Neural cell (in vitro differentiated cells): ENCODE measurements at regions not wholly inside any gene's neighbourhood (a gene's known extent, or its start where the extent isn't known, plus 50 kb on each side); places are given as distances from the start of the nearest gene placed in this dataset.

Experiments
- H2AFZ ChIP-seq: fragments of 200-600, 300-800 bp; sonication (generic), shearing (Covaris generic); 2 replicates; pipeline ENCODE4 v1.6.0; 2014; ENCODE audit warnings: low read depth, mild to moderate bottlenecking, antibody characterized with exemption, low read length, moderate library complexity
- H3F3A ChIP-seq: fragments of 200-600 bp; shearing (Covaris generic); 2 replicates; pipeline ENCODE4 v1.6.1; 2016; ENCODE audit warnings: mild to moderate bottlenecking, moderate library complexity, mixed read lengths, antibody characterized with exemption, low read length; ENCODE audit not compliant: insufficient read depth, poor library complexity, severe bottlenecking
- H3K27ac ChIP-seq: fragments of 200-600, 300-800 bp; sonication (generic), shearing (Covaris generic); 2 replicates; pipeline ENCODE4 v1.5.1; 2014; ENCODE audit warnings: mild to moderate bottlenecking, low read length, moderate library complexity
- H3K27me3 ChIP-seq: fragments of 300-800, 200-600 bp; sonication (generic), shearing (Covaris generic); 2 replicates; pipeline ENCODE4 v1.6.0; 2014; ENCODE audit warnings: mild to moderate bottlenecking, low read depth, low read length, moderate library complexity; ENCODE audit not compliant: insufficient read depth
- H3K36me3 ChIP-seq: fragments of 300-800, 200-600 bp; sonication (generic), shearing (Covaris generic); 2 replicates; pipeline ENCODE4 v1.5.1; 2014; ENCODE audit warnings: mild to moderate bottlenecking, antibody characterized with exemption, low read length, moderate library complexity; ENCODE audit not compliant: insufficient read depth
- H3K4me2 ChIP-seq: fragments of 300-800, 200-600 bp; sonication (generic), shearing (Covaris generic); 2 replicates; pipeline ENCODE4 v1.6.0; 2014; ENCODE audit warnings: mild to moderate bottlenecking, low read length
- H3K4me3 ChIP-seq: fragments of 300-800, 200-600 bp; sonication (generic), shearing (Covaris generic); 2 replicates; pipeline ENCODE4 v1.5.1; 2014; ENCODE audit warnings: mild to moderate bottlenecking, low read length, moderate library complexity
- H3K79me2 ChIP-seq: fragments of 200-600 bp; shearing (Covaris generic); replicated peaks from 2 replicates; pipeline ENCODE4 v1.6.0; 2014; ENCODE audit warnings: mild to moderate bottlenecking, low read length, moderate library complexity; ENCODE audit not compliant: insufficient read depth
- H3K9ac ChIP-seq: fragments of 300-800, 200-600 bp; sonication (generic), shearing (Covaris generic); 2 replicates; pipeline ENCODE4 v1.6.1; 2016; ENCODE audit warnings: mild to moderate bottlenecking, low read length, mixed read lengths
- H3K9me2 ChIP-seq: fragments of 200-600 bp; shearing (Covaris generic); 2 replicates; pipeline ENCODE4 v1.6.1; 2016; ENCODE audit warnings: mild to moderate bottlenecking, low read length, mixed read lengths; ENCODE audit not compliant: insufficient read depth
- H3K9me3 ChIP-seq: fragments of 200-600, 300-800 bp; sonication (generic), shearing (Covaris generic); 2 replicates; pipeline ENCODE4 v1.6.1; 2016; ENCODE audit warnings: mild to moderate bottlenecking, mixed run types, low read length, moderate library complexity, mixed read lengths
- H4K20me1 ChIP-seq: fragments of 200-600 bp; shearing (Covaris generic); 2 replicates; pipeline ENCODE4 v1.6.1; 2016; ENCODE audit warnings: mild to moderate bottlenecking, mixed run types; ENCODE audit not compliant: insufficient read depth
- CTCF ChIP-seq: fragments of 450-650 bp; IDR thresholded peaks from 2 replicates; pipeline ENCODE4 v1.5.1; 2014; ENCODE audit warnings: antibody characterized with exemption, mild to moderate bottlenecking, moderate library complexity; ENCODE audit not compliant: poor library complexity, severe bottlenecking
- EP300 ChIP-seq: fragments of 450-650 bp; conservative IDR thresholded peaks from 2 replicates; pipeline ENCODE4 v1.6.1; 2014; ENCODE audit warnings: antibody characterized with exemption, mild to moderate bottlenecking, moderate library complexity; ENCODE audit not compliant: poor library complexity, severe bottlenecking
- EZH2 ChIP-seq: fragments of 200-600, 300-800 bp; shearing (Covaris generic), sonication (generic); IDR thresholded peaks from 2 replicates; pipeline ENCODE4 v1.6.1; 2014; ENCODE audit warnings: antibody characterized with exemption, low read length, borderline replicate concordance, mild to moderate bottlenecking; ENCODE audit not compliant: insufficient read depth, poor library complexity, severe bottlenecking
- MXI1 ChIP-seq: fragments of 450-650 bp; conservative IDR thresholded peaks from 2 replicates; pipeline ENCODE4 v1.6.1; 2014; ENCODE audit warnings: antibody characterized with exemption, mild to moderate bottlenecking; ENCODE audit not compliant: poor library complexity, severe bottlenecking
- POLR2AphosphoS5 ChIP-seq: IDR thresholded peaks from 2 replicates; pipeline ENCODE4 v1.6.1; 2012
- RAD21 ChIP-seq: fragments of 450-650 bp; conservative IDR thresholded peaks from 2 replicates; pipeline ENCODE4 v1.6.1; 2014; ENCODE audit warnings: antibody characterized with exemption, mild to moderate bottlenecking, moderate library complexity
- REST ChIP-seq: IDR thresholded peaks from 2 replicates; pipeline ENCODE4 v1.6.1; 2012; ENCODE audit warnings: borderline replicate concordance
- SMC3 ChIP-seq: fragments of 450-650 bp; conservative IDR thresholded peaks from 2 replicates; pipeline ENCODE4 v1.6.1; 2014; ENCODE audit warnings: antibody characterized with exemption, mild to moderate bottlenecking, moderate library complexity; ENCODE audit not compliant: poor library complexity
- TAF1 ChIP-seq: IDR thresholded peaks from 2 replicates; pipeline ENCODE4 v1.6.1; 2012; ENCODE audit warnings: low read depth

GRCh38 chr6:82611751-82612150, 248.1 kb downstream of the TPBG start:
- H3F3A ChIP-seq: no peaks in the 10 kb centered on the region
- H3K79me2 ChIP-seq: no peaks in the 10 kb centered on the region
- no peaks in the 10 kb centered on the region for H3K27me3 ChIP-seq
- no peak overlapping the region for H3K9ac ChIP-seq
- H3K4me2 ChIP-seq: no peak overlapping the region
- H3K9me2 ChIP-seq: no peaks in the 10 kb centered on the region
- no peak for TF ChIP-seq MXI1
- H3K27ac ChIP-seq: peak overlapping the region; percentile 68
- H4K20me1 ChIP-seq: no peaks in the 10 kb centered on the region
- H2AFZ ChIP-seq: no peak overlapping the region
- no peaks in the 10 kb centered on the region for H3K9me3 ChIP-seq
- H3K4me3 ChIP-seq: no peak overlapping the region
- no peaks in the 10 kb centered on the region for H3K36me3 ChIP-seq

- Histone ChIP-seq H3K27me3 (no peaks in the 10 kb centered on the region), H3F3A (no peaks in the 10 kb centered on the region), H3K36me3 (no peaks in the 10 kb centered on the region), H3K9ac (no peak overlapping the region), H3K79me2 (no peaks in the 10 kb centered on the region), H3K9me2 (no peaks in the 10 kb centered on the region), H2AFZ (no peak overlapping the region), H3K4me2 (peak overlapping the region; percentile 8), H3K9me3 (no peaks in the 10 kb centered on the region), H3K4me3 (no peak overlapping the region), H4K20me1 (no peaks in the 10 kb centered on the region), H3K27ac (peak overlapping the region; percentile 68)
- TF ChIP-seq SMC3 (no peak), EZH2 (no peak), TAF1 (no peak), CTCF (no peak), REST (peak; percentile 6), POLR2AphosphoS5 (peak; percentile 30), EP300 (peak; percentile 87), RAD21 (peak; percentile 30), MXI1 (peak; percentile 23)
Measured at GRCh38 chr6:82612475-82613039, 248.9 kb downstream of the TPBG start.

- Histone ChIP-seq H2AFZ (no peak overlapping the region), H3K9me3 (no peaks in the 10 kb centered on the region), H3K9ac (no peak overlapping the region), H3F3A (no peaks in the 10 kb centered on the region), H3K9me2 (no peaks in the 10 kb centered on the region), H3K79me2 (no peaks in the 10 kb centered on the region), H3K27me3 (no peaks in the 10 kb centered on the region), H3K4me2 (no peak overlapping the region), H3K27ac (no peak overlapping the region), H3K36me3 (no peaks in the 10 kb centered on the region), H4K20me1 (no peaks in the 10 kb centered on the region), H3K4me3 (no peak overlapping the region)
- TF ChIP-seq EP300 (no peak), CTCF (no peak), SMC3 (no peak), RAD21 (no peak), MXI1 (no peak), EZH2 (no peak), REST (no peak), POLR2AphosphoS5 (no peak), TAF1 (no peak)
Measured at GRCh38 chr6:82614518-82614917, 250.9 kb downstream of the TPBG start.
